ENCODE measurements at regions not wholly inside any gene's neighbourhood (a gene's known extent, or its start where the extent isn't known, plus 50 kb on each side); places are given as distances from the start of the nearest gene placed in this dataset.

- no peak overlapping the region for H3K27ac ChIP-seq
- intact Hi-C loops (cut with DNase I; ENCODE audit: low total_unique reads), result no loop called here
- no peaks in the 10 kb centered on the region for H3K9me3 ChIP-seq
- H3K4me3 ChIP-seq, result no peak overlapping the region
- no peaks in the 10 kb centered on the region for H3K36me3 ChIP-seq
- no peaks in the 10 kb centered on the region for H3K4me1 ChIP-seq
- no peak for DNase-seq (ENCODE audit: low spot score in 2 of 2)
- H3K27me3 ChIP-seq, result no peaks in the 10 kb centered on the region
- no peak for TF ChIP-seq POLR2AphosphoS5 (IDR thresholded peaks at IDR 0.05)
- TF ChIP-seq POLR2A (IDR thresholded peaks at IDR 0.05), result no peak
- no peak for TF ChIP-seq CTCF (IDR thresholded peaks at IDR 0.05)
Measured at GRCh38 chr5:89710006-89710405, 699.5 kb downstream of the CETN3 start.

GRCh38 chr5:89707891-89708290, 701.7 kb downstream of the CETN3 start:
- no peak for TF ChIP-seq POLR2AphosphoS5 (IDR thresholded peaks at IDR 0.05)
- no peak for TF ChIP-seq CTCF (IDR thresholded peaks at IDR 0.05)
- TF ChIP-seq POLR2A (IDR thresholded peaks at IDR 0.05), result no peak
- intact Hi-C loops (cut with DNase I; ENCODE audit: low total_unique reads), result no loop called here
- H3K4me3 ChIP-seq, result no peak overlapping the region
- H3K36me3 ChIP-seq, result no peaks in the 10 kb centered on the region
- H3K9me3 ChIP-seq, result no peaks in the 10 kb centered on the region
- no peaks in the 10 kb centered on the region for H3K27me3 ChIP-seq
- no peak overlapping the region for H3K27ac ChIP-seq
- H3K4me1 ChIP-seq, result no peaks in the 10 kb centered on the region
- DNase-seq (ENCODE audit: low spot score in 2 of 2), result no peak

- no peak overlapping the region for H3K4me3 ChIP-seq
- no peak for TF ChIP-seq POLR2AphosphoS5 (IDR thresholded peaks at IDR 0.05)
- H3K27me3 ChIP-seq, result no peaks in the 10 kb centered on the region
- H3K9me3 ChIP-seq, result no peaks in the 10 kb centered on the region
- H3K27ac ChIP-seq, result no peak overlapping the region
- intact Hi-C loops (cut with DNase I; ENCODE audit: low total_unique reads), result no loop called here
- H3K4me1 ChIP-seq, result no peaks in the 10 kb centered on the region
- DNase-seq (ENCODE audit: low spot score in 2 of 2), result no peak
- H3K36me3 ChIP-seq, result no peaks in the 10 kb centered on the region
Measured at GRCh38 chr5:89706731-89707130, 702.8 kb downstream of the CETN3 start.

GRCh38 chr5:89703817-89704216, 705.7 kb downstream of the CETN3 start:
- no peak overlapping the region for H3K27ac ChIP-seq
- H3K4me3 ChIP-seq, result no peak overlapping the region
- TF ChIP-seq POLR2A (IDR thresholded peaks at IDR 0.05), result no peak
- no peak for TF ChIP-seq POLR2AphosphoS5 (IDR thresholded peaks at IDR 0.05)
- no peak for TF ChIP-seq CTCF (IDR thresholded peaks at IDR 0.05)
- no peaks in the 10 kb centered on the region for H3K4me1 ChIP-seq
- DNase-seq (ENCODE audit: low spot score in 2 of 2), result no peak
- no peaks in the 10 kb centered on the region for H3K36me3 ChIP-seq
- H3K27me3 ChIP-seq, result no peaks in the 10 kb centered on the region
- intact Hi-C loops (cut with DNase I; ENCODE audit: low total_unique reads), result no loop called here
- H3K9me3 ChIP-seq, result no peaks in the 10 kb centered on the region

GRCh38 chr5:89698028-89698427, 711.5 kb downstream of the CETN3 start:
- Histone ChIP-seq H3K27ac (no peak overlapping the region), H3K36me3 (no peaks in the 10 kb centered on the region), H3K27me3 (no peaks in the 10 kb centered on the region), H3K4me1 (no peaks in the 10 kb centered on the region), H3K9me3 (no peaks in the 10 kb centered on the region), H3K4me3 (no peak overlapping the region)
- no peak for TF ChIP-seq POLR2AphosphoS5 (IDR thresholded peaks at IDR 0.05)
- TF ChIP-seq CTCF (IDR thresholded peaks at IDR 0.05), result no peak
- no peak for TF ChIP-seq POLR2A (IDR thresholded peaks at IDR 0.05)
- no peak for DNase-seq (ENCODE audit: low spot score in 2 of 2)
- intact Hi-C loops (cut with DNase I; ENCODE audit: low total_unique reads), result no loop called here

- Histone ChIP-seq H3K36me3 (no peaks in the 10 kb centered on the region), H3K27me3 (no peaks in the 10 kb centered on the region), H3K4me1 (no peaks in the 10 kb centered on the region), H3K27ac (no peak overlapping the region), H3K4me3 (no peak overlapping the region), H3K9me3 (no peaks in the 10 kb centered on the region)
- intact Hi-C loops (cut with DNase I; ENCODE audit: low total_unique reads), result no loop called here
- no peak for DNase-seq (ENCODE audit: low spot score in 2 of 2)
- TF ChIP-seq POLR2AphosphoS5 (IDR thresholded peaks at IDR 0.05) (no peak), POLR2A (IDR thresholded peaks at IDR 0.05) (no peak), CTCF (IDR thresholded peaks at IDR 0.05) (no peak)
Measured at GRCh38 chr5:89697581-89697980, 712.0 kb downstream of the CETN3 start.
